Activated CD8-positive, alpha-beta T cell treated with anti-CD3 and anti-CD28 coated beads for 36 hours (primary cell): ENCODE measurements at regions not wholly inside any gene's neighbourhood (a gene's known extent, or its start where the extent isn't known, plus 50 kb on each side); places are given as distances from the start of the nearest gene placed in this dataset.
A peak's percentile ranks its signal among the peaks of the same experiment; 100 is the strongest.

Experiments used
- ATAC-seq: fragments of 200-7000 bp; cut with Tn5 transposase; one replicate; pipeline ENCODE4 v1.10.0; 2021; ENCODE audit warnings: mild to moderate bottlenecking, moderate library complexity
- CTCF ChIA-PET: fragments of 350-600 bp; sonication (Branson Sonifier 250); formaldehyde crosslinking; loops from one replicate; lab custom pipeline; 2021; ENCODE audit warnings: antibody characterized with exemption; lab: Charles Lee
- POLR2A ChIA-PET: fragments of 350-600 bp; sonication (Branson Sonifier 250); formaldehyde crosslinking; loops from one replicate; lab custom pipeline; 2021; ENCODE audit warnings: antibody characterized with exemption; lab: Charles Lee
- DNase-seq: peaks from one replicate; pipeline ENCODE4 v3.0.0-alpha.2; 2020
- H3K27ac Mint-ChIP-seq: one replicate; pipeline ENCODE4 v1.8.0; 2021; ENCODE audit warnings: mild to moderate bottlenecking, mixed read lengths
- H3K27me3 Mint-ChIP-seq: one replicate; pipeline ENCODE4 v1.8.0; 2021; ENCODE audit warnings: mixed read lengths
- H3K36me3 Mint-ChIP-seq: one replicate; pipeline ENCODE4 v1.8.0; 2021; ENCODE audit warnings: low read depth, mixed read lengths
- H3K4me1 Mint-ChIP-seq: one replicate; pipeline ENCODE4 v1.8.0; 2021; ENCODE audit warnings: low read depth, mixed read lengths
- H3K4me3 Mint-ChIP-seq: one replicate; pipeline ENCODE4 v1.8.0; 2021; ENCODE audit warnings: mild to moderate bottlenecking, moderate library complexity, mixed read lengths
- H3K9me3 Mint-ChIP-seq: one replicate; pipeline ENCODE4 v1.8.0; 2021; ENCODE audit warnings: mixed read lengths
- CTCF ChIP-seq: fragments of 200-600 bp; IDR thresholded peaks from one replicate; pipeline ENCODE4 v1.8.0; 2022; ENCODE audit warnings: antibody characterized with exemption, mild to moderate bottlenecking
- intact Hi-C: fragments of 100-400 bp; cut with micrococcal nuclease; formaldehyde crosslinking; loops from one replicate; pipeline ENCODE4 v1.10.0; 2022

DNA sequence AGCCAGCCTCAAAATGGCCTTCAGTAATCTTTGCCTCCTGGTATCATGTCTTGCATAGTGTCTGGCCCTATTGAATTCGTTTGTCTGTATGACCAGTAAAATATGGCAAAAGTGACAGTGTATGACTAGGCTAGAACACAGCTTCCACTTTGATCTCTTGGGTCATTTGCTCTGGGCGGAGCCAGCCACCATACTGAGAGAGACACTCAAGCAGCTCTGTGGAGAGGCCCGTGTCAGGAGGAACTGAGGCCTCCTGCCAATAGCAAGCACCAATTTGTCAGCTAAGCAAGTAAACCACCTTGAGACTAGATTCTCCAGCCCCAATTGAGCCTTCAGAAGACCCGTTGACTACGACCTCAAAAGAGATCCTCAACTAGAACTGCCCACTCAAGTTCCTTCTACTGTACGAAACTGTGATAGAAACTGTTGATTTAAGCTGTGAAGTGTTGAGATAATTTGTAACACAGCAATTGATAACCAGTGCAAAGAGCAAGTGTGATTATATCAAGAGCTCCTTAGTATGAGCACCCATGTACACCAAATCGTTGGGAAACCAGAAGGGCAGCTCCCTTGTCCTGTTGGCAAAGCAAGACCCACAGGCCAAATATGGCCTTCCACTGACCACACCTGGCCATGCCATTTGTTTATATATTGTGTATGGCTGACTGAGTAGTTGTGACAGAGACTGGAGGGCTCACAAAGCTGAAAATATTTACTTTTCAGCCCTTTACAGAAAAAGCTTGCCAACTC is 52.7 kb upstream of the SERBP1 start:
- no peak for ATAC-seq
- H3K9me3 Mint-ChIP-seq: no peaks in the 10 kb centered on the region
- peaks cover 6% of the 10 kb centered on the region for H3K4me1 Mint-ChIP-seq
- no peak overlapping the region for H3K4me3 Mint-ChIP-seq
- no peaks in the 10 kb centered on the region for H3K27me3 Mint-ChIP-seq
- TF ChIP-seq CTCF: no peak
- no peak overlapping the region for H3K27ac Mint-ChIP-seq
- DNase-seq: no peak
- ChIA-PET POLR2A (interaction anchor here (0.8 to 1.0 kb wide), 2 partner anchors 14 to 210 kb away, joined by 3 read pairs; no protein-coding TSS in a partner anchor), CTCF (interaction anchor here (1.3 to 2.7 kb wide), 3 partner anchors 18 to 271 kb away, joined by 4 to 12 read pairs (median 5); no protein-coding TSS in a partner anchor)
- H3K36me3 Mint-ChIP-seq: no peaks in the 10 kb centered on the region
- intact Hi-C loops: no loop called here

GRCh38 chr1:67484492-67484891 is 54.3 kb upstream of the SERBP1 start:
- CTCF ChIA-PET: no interaction called here
- H3K4me3 Mint-ChIP-seq: no peak overlapping the region
- H3K9me3 Mint-ChIP-seq: no peaks in the 10 kb centered on the region
- H3K36me3 Mint-ChIP-seq: no peaks in the 10 kb centered on the region
- POLR2A ChIA-PET: no interaction called here
- peaks cover 4% of the 10 kb centered on the region for H3K4me1 Mint-ChIP-seq
- peak; percentile 8 for DNase-seq
- H3K27ac Mint-ChIP-seq: no peak overlapping the region
- intact Hi-C loops: no loop called here
- TF ChIP-seq CTCF: no peak
- ATAC-seq: no peak
- no peaks in the 10 kb centered on the region for H3K27me3 Mint-ChIP-seq

DNA sequence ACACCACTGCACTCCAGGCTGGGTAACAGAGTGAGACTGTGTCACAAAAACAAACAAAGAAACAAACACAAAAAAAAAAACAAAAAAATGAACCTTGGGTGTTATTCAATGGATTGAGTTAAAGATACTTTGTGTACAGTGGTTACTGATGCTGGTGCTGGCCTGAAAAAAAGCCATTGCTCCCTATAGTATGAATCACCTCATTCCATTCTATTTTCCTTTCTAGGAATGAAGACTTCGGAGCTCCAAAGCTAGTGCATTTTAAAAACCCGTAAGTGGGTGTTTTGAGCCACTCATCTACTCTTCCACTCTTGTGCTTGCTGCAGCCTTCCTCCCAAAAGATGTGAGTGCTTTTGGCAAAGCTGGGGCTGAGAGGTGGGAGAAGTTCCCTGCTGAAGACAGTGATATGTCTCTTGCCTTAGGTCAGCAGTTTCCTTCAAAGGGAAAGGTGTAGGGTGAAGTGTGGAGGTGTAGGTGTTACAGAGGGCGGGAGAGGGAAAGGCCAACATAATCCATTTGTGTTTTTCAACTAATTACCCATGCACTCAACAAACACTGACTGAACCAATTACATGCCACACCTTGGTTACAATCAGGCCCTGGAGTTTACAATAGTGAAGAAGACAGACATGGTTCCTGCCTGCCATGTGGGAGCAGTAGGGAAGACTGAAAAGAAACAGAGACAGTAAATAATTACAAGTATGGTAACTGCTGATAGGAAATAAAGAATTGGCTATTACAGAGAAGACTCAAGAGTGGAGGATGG is 55.0 kb upstream of the SERBP1 start:
- H3K27me3 Mint-ChIP-seq: no peaks in the 10 kb centered on the region
- DNase-seq (no peak), ATAC-seq (no peak)
- POLR2A ChIA-PET: no interaction called here
- H3K36me3 Mint-ChIP-seq: no peaks in the 10 kb centered on the region
- TF ChIP-seq CTCF: no peak
- H3K4me1 Mint-ChIP-seq: peaks cover 4% of the 10 kb centered on the region
- CTCF ChIA-PET: no interaction called here
- intact Hi-C loops: no loop called here
- no peak overlapping the region for H3K4me3 Mint-ChIP-seq
- no peaks in the 10 kb centered on the region for H3K9me3 Mint-ChIP-seq
- H3K27ac Mint-ChIP-seq: no peak overlapping the region

- intact Hi-C loops: no loop called here
These were observed 59.4 kb upstream of the SERBP1 start for GRCh38 chr1:67489643-67490042.

More at GRCh38 chr1:67489643-67490042, 59.4 kb upstream of the SERBP1 start:
- TF ChIP-seq CTCF: no peak
- DNase-seq (peak; percentile 37), ATAC-seq (peak; percentile 66)
- Mint-ChIP-seq H3K9me3 (no peaks in the 10 kb centered on the region), H3K27me3 (no peaks in the 10 kb centered on the region), H3K36me3 (no peaks in the 10 kb centered on the region), H3K4me1 (peaks cover under 1% of the 10 kb centered on the region), H3K4me3 (no peak overlapping the region), H3K27ac (no peak overlapping the region)
- ChIA-PET CTCF (interaction anchor here (0.7 to 3.9 kb wide), 4 partner anchors 11 to 276 kb away, joined by 3 to 26 read pairs (median 4); no protein-coding TSS in a partner anchor), POLR2A (interaction anchor here (0.5 to 1.1 kb wide), 2 partner anchors 54 to 60 kb away, joined by 3 to 4 read pairs; no protein-coding TSS in a partner anchor)
